Astrocyte (in vitro differentiated cells and primary cell): ENCODE measurements at regions not wholly inside any gene's neighbourhood (a gene's known extent, or its start where the extent isn't known, plus 50 kb on each side); places are given as distances from the start of the nearest gene placed in this dataset.

ENCODE experiments used
- EZH2 ChIP-seq: IDR thresholded peaks from 2 replicates; pipeline ENCODE4 v1.6.1; 2012; ENCODE audit warnings: mild to moderate bottlenecking, low read length, inconsistent platforms; ENCODE audit not compliant: insufficient read depth
- TF ChIP-seq, protein P1 (sequence below): IDR thresholded peaks from 2 replicates; pipeline ENCODE4 v1.5.1; 2011; ENCODE audit warnings: low read depth, mild to moderate bottlenecking, inconsistent platforms, low read length, moderate library complexity; ENCODE audit not compliant: insufficient read depth

- TF ChIP-seq, protein P1, sequence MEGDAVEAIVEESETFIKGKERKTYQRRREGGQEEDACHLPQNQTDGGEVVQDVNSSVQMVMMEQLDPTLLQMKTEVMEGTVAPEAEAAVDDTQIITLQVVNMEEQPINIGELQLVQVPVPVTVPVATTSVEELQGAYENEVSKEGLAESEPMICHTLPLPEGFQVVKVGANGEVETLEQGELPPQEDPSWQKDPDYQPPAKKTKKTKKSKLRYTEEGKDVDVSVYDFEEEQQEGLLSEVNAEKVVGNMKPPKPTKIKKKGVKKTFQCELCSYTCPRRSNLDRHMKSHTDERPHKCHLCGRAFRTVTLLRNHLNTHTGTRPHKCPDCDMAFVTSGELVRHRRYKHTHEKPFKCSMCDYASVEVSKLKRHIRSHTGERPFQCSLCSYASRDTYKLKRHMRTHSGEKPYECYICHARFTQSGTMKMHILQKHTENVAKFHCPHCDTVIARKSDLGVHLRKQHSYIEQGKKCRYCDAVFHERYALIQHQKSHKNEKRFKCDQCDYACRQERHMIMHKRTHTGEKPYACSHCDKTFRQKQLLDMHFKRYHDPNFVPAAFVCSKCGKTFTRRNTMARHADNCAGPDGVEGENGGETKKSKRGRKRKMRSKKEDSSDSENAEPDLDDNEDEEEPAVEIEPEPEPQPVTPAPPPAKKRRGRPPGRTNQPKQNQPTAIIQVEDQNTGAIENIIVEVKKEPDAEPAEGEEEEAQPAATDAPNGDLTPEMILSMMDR = no peak
- no peak for TF ChIP-seq EZH2
Measured at GRCh38 chr5:36815871-36816270, 60.7 kb upstream of the NIPBL start.
